Activated CD8-positive, alpha-beta T cell treated with anti-CD3 and anti-CD28 coated beads, Interleukin-2, amount 10 ng/mL, durations not matched to agents 7 days and 5 days (primary cell): ENCODE measurements at regions not wholly inside any gene's neighbourhood (a gene's known extent, or its start where the extent isn't known, plus 50 kb on each side); places are given as distances from the start of the nearest gene placed in this dataset.

Experiments used
- ATAC-seq: fragments of 150-1000 bp; cut with Tn5 transposase; one replicate; pipeline ENCODE4 v1.10.0; 2021; ENCODE audit warnings: moderate library complexity
- CTCF ChIA-PET: fragments of 350-600 bp; sonication (Branson Sonifier 250); formaldehyde crosslinking; loops from one replicate; lab custom pipeline; 2021; ENCODE audit warnings: antibody characterized with exemption; lab: Charles Lee
- POLR2A ChIA-PET: fragments of 350-600 bp; sonication (Branson Sonifier 250); formaldehyde crosslinking; loops from one replicate; lab custom pipeline; 2021; ENCODE audit warnings: antibody characterized with exemption; lab: Charles Lee
- DNase-seq: peaks from one replicate; pipeline ENCODE4 v3.0.0-alpha.2; 2020
- H3K27ac Mint-ChIP-seq: one replicate; pipeline ENCODE4 v1.8.0; 2021; ENCODE audit warnings: mild to moderate bottlenecking, mixed read lengths
- H3K27me3 Mint-ChIP-seq: one replicate; pipeline ENCODE4 v1.8.0; 2021; ENCODE audit warnings: low read depth, mixed read lengths
- H3K36me3 Mint-ChIP-seq: one replicate; pipeline ENCODE4 v1.8.0; 2021; ENCODE audit warnings: low read depth, mixed read lengths
- H3K4me1 Mint-ChIP-seq: one replicate; pipeline ENCODE4 v1.8.0; 2021; ENCODE audit warnings: low read depth, mixed read lengths
- H3K4me3 Mint-ChIP-seq: one replicate; pipeline ENCODE4 v1.8.0; 2021; ENCODE audit warnings: mild to moderate bottlenecking, mixed read lengths
- H3K9me3 Mint-ChIP-seq: one replicate; pipeline ENCODE4 v1.8.0; 2022; ENCODE audit warnings: mixed read lengths; ENCODE audit not compliant: insufficient read depth

- ChIA-PET CTCF (no interaction called here), POLR2A (no interaction called here)
- peaks cover 10% of the 10 kb centered on the region for H3K27me3 Mint-ChIP-seq
- H3K27ac Mint-ChIP-seq, result no peak overlapping the region
- H3K4me1 Mint-ChIP-seq, result no peaks in the 10 kb centered on the region
- no peak overlapping the region for H3K4me3 Mint-ChIP-seq
- DNase-seq (no peak), ATAC-seq (no peak)
- H3K36me3 Mint-ChIP-seq, result no peaks in the 10 kb centered on the region
- H3K9me3 Mint-ChIP-seq, result no peaks in the 10 kb centered on the region
Observed at GRCh38 chr10:113336549-113337130, 216.2 kb upstream of the HABP2 start.

- Mint-ChIP-seq H3K27me3 (peaks cover 10% of the 10 kb centered on the region), H3K27ac (no peak overlapping the region), H3K4me3 (no peak overlapping the region), H3K4me1 (no peaks in the 10 kb centered on the region), H3K36me3 (no peaks in the 10 kb centered on the region), H3K9me3 (no peaks in the 10 kb centered on the region)
- no peak for DNase-seq
- ChIA-PET POLR2A (no interaction called here), CTCF (interaction anchor here (1.0 kb wide), 1 partner anchor 10 kb away, joined by 3 read pairs; no protein-coding TSS in a partner anchor)
- ATAC-seq, result no peak
Observed at GRCh38 chr10:113337142-113337541, 215.7 kb upstream of the HABP2 start.

GRCh38 chr10:113339121-113339520, 213.7 kb upstream of the HABP2 start:
- no peak overlapping the region for H3K27ac Mint-ChIP-seq
- CTCF ChIA-PET, result no interaction called here
- DNase-seq (no peak), ATAC-seq (no peak)
- H3K4me1 Mint-ChIP-seq, result no peaks in the 10 kb centered on the region
- POLR2A ChIA-PET, result no interaction called here
- no peak overlapping the region for H3K4me3 Mint-ChIP-seq
- H3K36me3 Mint-ChIP-seq, result no peaks in the 10 kb centered on the region
- H3K9me3 Mint-ChIP-seq, result no peaks in the 10 kb centered on the region
- H3K27me3 Mint-ChIP-seq, result peaks cover 6% of the 10 kb centered on the region

- no peaks in the 10 kb centered on the region for H3K36me3 Mint-ChIP-seq
- POLR2A ChIA-PET, result no interaction called here
- CTCF ChIA-PET, result no interaction called here
- H3K4me3 Mint-ChIP-seq, result no peak overlapping the region
- no peaks in the 10 kb centered on the region for H3K4me1 Mint-ChIP-seq
- H3K27ac Mint-ChIP-seq, result no peak overlapping the region
- no peaks in the 10 kb centered on the region for H3K9me3 Mint-ChIP-seq
- peaks cover 5% of the 10 kb centered on the region for H3K27me3 Mint-ChIP-seq
- no peak for DNase-seq
- no peak for ATAC-seq
Observed at GRCh38 chr10:113340282-113340681, 212.6 kb upstream of the HABP2 start.

- POLR2A ChIA-PET, result no interaction called here
- Mint-ChIP-seq H3K4me3 (no peak overlapping the region), H3K4me1 (no peaks in the 10 kb centered on the region), H3K9me3 (no peaks in the 10 kb centered on the region), H3K27ac (no peak overlapping the region), H3K27me3 (peaks cover 6% of the 10 kb centered on the region), H3K36me3 (no peaks in the 10 kb centered on the region)
- ATAC-seq (no peak), DNase-seq (no peak)
- CTCF ChIA-PET, result no interaction called here
Observed at GRCh38 chr10:113341138-113341537, 211.7 kb upstream of the HABP2 start.

- Mint-ChIP-seq H3K36me3 (no peaks in the 10 kb centered on the region), H3K27me3 (peaks cover 9% of the 10 kb centered on the region), H3K4me3 (no peak overlapping the region), H3K9me3 (no peaks in the 10 kb centered on the region), H3K27ac (no peak overlapping the region), H3K4me1 (no peaks in the 10 kb centered on the region)
- CTCF ChIA-PET, result interaction anchor here (0.8 kb wide), 1 partner anchor 18 kb away, joined by 3 read pairs; no protein-coding TSS in a partner anchor
- POLR2A ChIA-PET, result no interaction called here
- DNase-seq (no peak), ATAC-seq (no peak)
Observed at GRCh38 chr10:113345826-113346624, 206.8 kb upstream of the HABP2 start.

GRCh38 chr10:113347508-113347907, 205.3 kb upstream of the HABP2 start:
- no peak for ATAC-seq
- Mint-ChIP-seq H3K4me3 (no peak overlapping the region), H3K27ac (no peak overlapping the region), H3K4me1 (no peaks in the 10 kb centered on the region), H3K27me3 (peaks cover 9% of the 10 kb centered on the region), H3K36me3 (no peaks in the 10 kb centered on the region), H3K9me3 (no peaks in the 10 kb centered on the region)
- DNase-seq, result no peak
- ChIA-PET POLR2A (no interaction called here), CTCF (no interaction called here)

- no peak for ATAC-seq
- CTCF ChIA-PET, result no interaction called here
- peaks cover 7% of the 10 kb centered on the region for H3K27me3 Mint-ChIP-seq
- no peaks in the 10 kb centered on the region for H3K9me3 Mint-ChIP-seq
- POLR2A ChIA-PET, result no interaction called here
- no peak overlapping the region for H3K4me3 Mint-ChIP-seq
- no peaks in the 10 kb centered on the region for H3K4me1 Mint-ChIP-seq
- no peak for DNase-seq
- no peak overlapping the region for H3K27ac Mint-ChIP-seq
- H3K36me3 Mint-ChIP-seq, result no peaks in the 10 kb centered on the region
Observed at GRCh38 chr10:113348694-113349093, 204.2 kb upstream of the HABP2 start.

- peaks cover 9% of the 10 kb centered on the region for H3K27me3 Mint-ChIP-seq
- POLR2A ChIA-PET, result no interaction called here
- H3K36me3 Mint-ChIP-seq, result no peaks in the 10 kb centered on the region
- H3K27ac Mint-ChIP-seq, result no peak overlapping the region
- DNase-seq (no peak), ATAC-seq (no peak)
- no peaks in the 10 kb centered on the region for H3K4me1 Mint-ChIP-seq
- CTCF ChIA-PET, result no interaction called here
- H3K4me3 Mint-ChIP-seq, result no peak overlapping the region
- no peaks in the 10 kb centered on the region for H3K9me3 Mint-ChIP-seq
Observed at GRCh38 chr10:113350311-113351040, 202.4 kb upstream of the HABP2 start.

GRCh38 chr10:113354711-113355110, 198.1 kb upstream of the HABP2 start:
- no peaks in the 10 kb centered on the region for H3K9me3 Mint-ChIP-seq
- no peak overlapping the region for H3K27ac Mint-ChIP-seq
- no peaks in the 10 kb centered on the region for H3K4me1 Mint-ChIP-seq
- DNase-seq (no peak), ATAC-seq (no peak)
- no peak overlapping the region for H3K4me3 Mint-ChIP-seq
- H3K27me3 Mint-ChIP-seq, result peaks cover 2% of the 10 kb centered on the region
- CTCF ChIA-PET, result no interaction called here
- POLR2A ChIA-PET, result no interaction called here
- H3K36me3 Mint-ChIP-seq, result no peaks in the 10 kb centered on the region

- POLR2A ChIA-PET, result no interaction called here
- Mint-ChIP-seq H3K36me3 (no peaks in the 10 kb centered on the region), H3K4me3 (no peak overlapping the region), H3K4me1 (no peaks in the 10 kb centered on the region), H3K9me3 (no peaks in the 10 kb centered on the region), H3K27me3 (peaks cover 2% of the 10 kb centered on the region), H3K27ac (no peak overlapping the region)
- DNase-seq (no peak), ATAC-seq (no peak)
- CTCF ChIA-PET, result no interaction called here
Observed at GRCh38 chr10:113356794-113357680, 195.8 kb upstream of the HABP2 start.
